Hindlimb muscle (tissue), 1 donor: ENCODE measurements at regions not wholly inside any gene's neighbourhood (a gene's known extent, or its start where the extent isn't known, plus 50 kb on each side); places are given as distances from the start of the nearest gene placed in this dataset.
"Not testable (repeated sequence)": the region's sequence is repeated elsewhere in the genome, so short reads cannot be mapped to it uniquely, and the experiment has no call there.

Experiments used
- DNase-seq: peaks from one replicate; pipeline ENCODE4 v3.0.0-alpha.2; 2013

DNA sequence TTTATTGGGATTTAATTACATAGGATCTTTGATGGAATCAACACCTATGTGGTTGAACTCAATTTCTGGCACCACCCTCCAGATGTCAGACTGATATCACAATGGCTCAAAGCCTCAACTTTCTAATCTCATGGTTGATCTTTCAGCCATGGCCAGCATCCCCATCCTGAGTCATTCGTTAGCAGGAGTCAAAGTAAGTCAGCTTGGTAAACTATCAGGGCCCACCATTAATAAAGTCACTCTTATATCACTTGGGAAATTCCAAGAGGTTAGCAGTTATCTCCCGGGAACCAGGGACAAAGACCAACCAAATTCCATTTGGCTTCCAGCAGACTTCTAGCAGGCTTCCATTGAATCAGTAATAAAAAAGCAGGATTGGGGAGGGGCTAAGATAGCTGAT, 50.7 kb upstream of the TNFSF4 start:
- DNase-seq = no peak

DNA sequence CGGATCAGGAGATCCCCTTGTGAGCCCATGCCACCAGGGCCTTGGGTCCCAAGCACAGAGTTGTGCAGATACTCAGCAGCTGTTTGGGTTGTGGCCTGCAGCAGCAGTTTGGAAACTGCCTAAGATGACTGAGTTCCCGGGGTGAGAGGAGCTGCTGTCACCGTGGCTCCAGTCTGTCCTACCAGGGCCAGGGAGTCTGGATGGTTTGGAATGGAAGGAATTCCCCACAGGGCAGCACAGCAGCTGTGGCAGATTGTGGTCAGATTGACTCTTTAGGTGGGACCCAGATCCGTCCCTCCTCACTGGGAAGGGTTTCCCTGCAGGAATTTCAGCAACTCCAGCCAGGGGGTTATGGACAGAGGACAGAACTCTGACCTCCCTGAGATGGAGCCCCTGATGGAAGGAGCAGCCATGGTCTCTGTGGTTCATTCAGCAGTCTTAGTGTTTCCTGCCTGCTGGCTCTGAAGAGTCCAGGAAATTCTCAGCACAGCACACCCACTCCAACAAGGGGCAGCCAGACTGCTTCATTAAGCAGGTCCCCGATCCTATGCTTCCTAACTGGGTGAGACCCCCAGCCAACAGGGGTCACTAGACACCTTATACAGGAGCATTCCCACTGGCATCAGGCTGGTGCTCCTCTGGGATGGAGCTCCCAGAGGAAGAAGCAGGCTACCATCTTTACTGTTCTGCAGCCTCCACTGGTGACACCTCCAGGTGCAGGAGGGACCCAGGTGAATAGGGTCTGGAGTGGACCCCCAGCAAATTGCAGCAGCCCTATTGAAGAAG, 51.5 kb upstream of the TNFSF4 start:
- no peak for DNase-seq

DNA sequence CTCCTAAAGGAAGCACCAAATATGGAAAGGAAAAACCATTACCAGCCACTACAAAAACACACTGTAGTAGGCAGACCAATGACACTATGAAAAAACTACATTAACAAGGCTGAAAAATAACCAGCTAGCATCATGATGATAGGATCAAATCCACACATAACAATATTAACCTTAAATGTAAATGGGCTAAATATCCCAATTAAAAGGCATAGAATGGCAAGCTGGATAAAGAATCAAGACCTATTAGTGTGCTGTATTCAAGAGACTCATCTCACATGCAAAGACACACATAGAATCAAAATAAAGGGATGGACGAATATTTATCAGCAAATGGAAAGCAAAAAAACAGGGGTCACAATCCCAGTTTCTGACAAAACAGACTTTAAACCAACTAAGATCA, 53.2 kb upstream of the TNFSF4 start:
- DNase-seq = not testable (repeated sequence)

DNA sequence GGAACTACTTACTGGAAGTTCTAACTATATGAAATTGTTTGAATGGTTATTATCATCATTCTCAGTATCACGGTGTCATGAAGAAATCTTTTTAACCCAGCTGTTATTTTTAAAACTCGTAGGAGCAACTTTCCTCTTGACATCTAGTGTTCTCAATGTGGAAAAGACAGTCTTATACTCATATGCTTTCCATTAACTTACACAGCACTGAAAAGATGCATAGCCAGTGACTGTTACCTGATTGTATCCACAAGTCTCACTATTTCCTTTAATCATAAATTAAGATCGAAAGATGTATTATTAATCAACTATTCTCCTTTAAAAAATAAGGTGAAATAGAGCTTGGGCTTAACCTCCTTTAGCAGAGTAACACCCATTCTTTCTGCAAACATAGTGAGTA, 59.7 kb upstream of the TNFSF4 start:
- no peak for DNase-seq

DNA sequence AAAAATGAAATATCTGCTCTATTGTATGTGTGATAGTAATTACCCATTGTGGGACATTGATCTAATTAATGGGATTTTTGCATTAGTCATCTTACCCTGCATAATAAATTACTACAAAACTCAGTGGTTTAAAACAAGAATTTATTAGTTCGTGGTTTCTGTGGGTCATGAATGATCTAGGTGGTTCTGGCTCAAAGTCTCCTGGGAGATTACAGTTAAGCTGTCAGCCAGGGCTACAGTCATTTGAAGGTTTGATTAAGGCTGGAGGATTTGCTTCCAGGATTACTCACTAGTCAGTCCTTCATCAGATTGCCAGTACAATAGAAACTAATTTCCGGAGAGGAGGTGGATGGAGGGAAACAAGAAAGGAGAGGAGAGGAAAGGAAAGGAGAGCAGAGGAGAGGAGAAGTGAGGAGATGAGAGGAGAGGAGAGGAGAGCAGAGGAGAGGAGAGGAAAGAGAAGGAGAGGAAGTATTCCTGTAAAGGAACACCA, 60.4 kb upstream of the TNFSF4 start:
- no peak for DNase-seq

DNA sequence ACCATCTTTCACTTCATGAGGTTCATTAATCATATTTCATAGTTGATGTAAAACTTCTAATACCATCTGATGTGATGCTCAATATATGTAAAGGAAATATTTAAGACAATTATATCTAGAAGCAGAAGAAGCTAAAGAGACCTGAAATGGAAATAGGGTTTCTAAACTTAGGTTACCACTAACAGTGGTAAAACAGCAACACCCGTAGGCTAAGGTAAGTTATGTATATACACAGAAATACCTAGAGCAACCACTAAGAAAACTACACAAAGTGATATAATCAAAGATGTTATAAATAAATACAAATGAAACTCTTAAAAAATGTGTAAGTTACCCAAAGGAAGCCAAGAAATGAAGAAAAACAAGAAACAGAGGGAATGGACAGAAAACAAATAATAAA, 61.1 kb upstream of the TNFSF4 start:
- DNase-seq = no peak

DNA sequence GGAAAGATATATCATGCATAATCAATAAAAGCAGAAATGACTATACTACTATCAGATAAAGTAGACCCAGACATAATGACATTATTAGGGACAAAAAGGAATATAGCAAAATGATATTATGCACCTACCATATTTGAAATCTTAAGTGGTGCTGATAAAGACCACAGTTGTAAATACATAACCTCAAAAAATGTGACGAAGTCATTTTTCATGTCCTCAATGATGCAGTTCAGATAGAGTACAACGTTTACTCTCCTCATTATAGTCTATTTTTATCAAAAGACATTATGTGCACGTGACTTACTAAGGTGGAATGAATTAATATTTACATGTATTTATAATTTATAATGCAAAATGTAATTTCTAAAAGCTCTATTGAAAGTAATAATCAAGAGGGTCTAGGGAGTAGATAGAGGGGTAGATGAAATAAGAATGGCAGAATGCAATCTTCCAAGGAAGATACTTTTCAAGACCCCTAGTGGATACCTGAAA, 61.7 kb upstream of the TNFSF4 start:
- no peak for DNase-seq

DNA sequence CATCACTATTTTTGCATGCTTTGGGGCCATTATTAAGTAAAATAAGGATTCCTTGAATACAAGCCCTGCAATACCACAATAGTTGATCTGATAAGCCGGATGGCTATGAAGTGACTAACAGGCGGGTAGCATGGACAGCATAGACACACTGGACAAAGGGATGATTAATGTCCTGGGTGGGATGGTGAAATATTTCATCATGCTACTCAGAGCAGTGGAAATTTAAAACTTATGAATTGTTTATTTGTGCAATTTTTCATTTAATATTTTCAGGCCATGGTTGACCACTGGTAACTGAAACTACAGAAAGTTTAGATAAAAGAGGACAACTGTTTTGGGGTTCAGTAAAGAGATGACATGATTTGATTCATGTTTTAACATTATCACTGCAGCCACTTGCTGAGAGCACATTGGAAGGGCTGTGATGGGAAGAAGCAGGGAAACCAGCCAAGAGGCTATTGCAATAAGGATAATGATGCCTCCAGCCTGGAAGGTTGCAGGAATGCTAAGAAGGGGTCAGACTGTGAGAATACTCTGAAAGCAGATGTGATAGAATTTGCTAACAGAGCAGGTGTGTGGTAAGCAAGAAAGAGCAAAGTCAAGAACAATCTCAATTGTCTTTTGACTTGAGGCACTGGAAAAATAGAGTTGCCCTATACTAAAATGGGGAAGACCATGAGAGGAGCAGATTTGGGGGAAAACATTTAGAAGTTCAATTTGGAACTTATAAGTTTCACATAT, 62.5 kb upstream of the TNFSF4 start:
- no peak for DNase-seq

DNA sequence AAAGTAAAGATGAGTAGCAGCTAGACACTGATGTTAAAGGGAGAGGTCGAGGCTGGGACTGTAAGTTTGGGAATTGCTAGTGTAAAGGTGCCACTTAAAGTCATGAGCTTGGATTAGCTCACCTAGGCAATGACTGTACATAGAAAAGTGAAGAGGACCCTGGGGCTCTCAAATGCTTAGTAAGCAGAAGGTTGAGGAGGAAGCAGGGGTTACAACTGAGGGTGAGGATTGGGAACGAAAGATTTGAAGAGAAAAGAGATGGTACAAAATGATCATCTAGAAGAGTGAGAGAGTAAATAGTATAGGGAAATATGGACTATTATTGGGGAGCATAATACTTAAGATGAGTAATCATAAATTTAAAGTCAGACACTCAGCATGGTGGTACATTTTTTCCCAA, 63.1 kb upstream of the TNFSF4 start:
- no peak for DNase-seq

DNA sequence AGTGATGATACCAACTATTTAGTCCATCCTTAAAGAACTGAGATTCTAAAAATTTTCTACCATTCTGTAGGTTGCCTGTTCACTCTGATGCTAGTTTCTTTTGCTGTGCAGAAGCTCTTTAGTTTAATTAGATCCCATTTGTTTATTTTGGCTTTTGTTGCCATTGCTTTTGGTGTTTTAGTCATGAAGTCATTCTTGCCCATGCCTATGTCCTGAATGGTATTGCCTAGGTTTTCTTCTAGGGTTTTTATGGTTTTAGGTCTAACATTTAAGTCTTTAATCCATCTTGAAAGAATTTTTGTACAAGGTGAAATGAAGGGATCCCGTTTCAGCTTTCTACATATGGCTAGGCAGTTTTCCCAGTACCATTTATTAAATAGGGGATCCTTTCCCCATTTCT, 63.9 kb upstream of the TNFSF4 start:
- DNase-seq = not testable (repeated sequence)

DNA sequence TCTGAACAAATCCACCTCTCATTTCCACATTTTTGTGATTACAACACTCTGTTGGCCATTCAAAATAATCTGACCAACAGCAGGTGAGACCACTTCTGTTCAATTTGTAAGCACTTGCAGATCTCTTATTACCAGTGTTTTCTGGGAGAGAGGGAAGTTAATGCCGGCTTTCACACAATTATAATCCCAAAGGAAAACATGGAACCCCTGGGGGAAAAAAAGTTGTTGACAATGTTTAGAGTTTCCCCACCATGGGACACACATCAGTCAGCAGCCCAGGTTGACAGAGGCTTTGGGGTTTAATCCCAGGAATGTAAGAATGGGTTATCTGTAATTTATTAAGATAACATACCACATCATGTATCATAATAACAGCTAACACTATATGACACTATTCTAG, 68.4 kb upstream of the TNFSF4 start:
- DNase-seq = no peak

DNA sequence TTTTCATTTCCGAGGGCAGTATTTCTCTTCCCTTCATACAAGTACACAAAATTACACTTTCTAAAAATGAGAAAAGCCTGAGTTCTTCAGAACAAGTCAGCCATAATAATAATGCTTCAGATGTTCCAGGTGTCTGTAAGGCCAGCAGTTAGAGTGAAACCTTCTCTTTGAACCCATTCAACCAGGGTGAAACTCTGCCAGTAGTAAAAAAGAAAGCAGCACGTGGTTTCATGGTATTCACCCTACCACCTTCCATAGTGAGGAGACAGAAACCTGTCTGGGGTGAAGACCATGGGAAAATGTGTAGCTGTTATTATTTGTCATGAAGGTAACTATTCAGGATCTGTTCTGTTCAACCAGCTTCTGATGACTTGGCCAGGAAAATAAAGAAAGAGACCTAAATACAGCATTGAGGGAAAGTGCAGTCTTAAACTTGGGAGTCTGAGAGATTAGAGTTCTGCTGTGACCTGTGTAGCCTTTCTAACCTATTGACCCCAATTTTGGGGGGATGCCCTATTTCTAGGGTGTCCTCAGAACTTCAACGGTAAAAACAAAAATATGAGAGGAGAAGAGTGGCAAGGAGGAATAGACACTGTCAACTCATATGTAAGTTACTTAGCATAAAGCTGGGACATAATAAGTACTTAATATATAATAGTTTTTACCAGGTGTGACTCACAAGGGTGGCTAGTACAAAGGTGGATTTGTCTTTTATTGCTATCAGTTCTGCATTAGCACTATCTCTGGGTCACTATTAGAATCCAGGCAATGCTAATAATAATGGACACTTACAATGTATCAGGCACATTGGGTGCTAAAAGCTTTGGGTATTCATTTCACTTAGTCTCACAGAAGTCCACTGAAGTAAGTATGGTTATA, 70.0 kb upstream of the TNFSF4 start:
- no peak for DNase-seq

DNA sequence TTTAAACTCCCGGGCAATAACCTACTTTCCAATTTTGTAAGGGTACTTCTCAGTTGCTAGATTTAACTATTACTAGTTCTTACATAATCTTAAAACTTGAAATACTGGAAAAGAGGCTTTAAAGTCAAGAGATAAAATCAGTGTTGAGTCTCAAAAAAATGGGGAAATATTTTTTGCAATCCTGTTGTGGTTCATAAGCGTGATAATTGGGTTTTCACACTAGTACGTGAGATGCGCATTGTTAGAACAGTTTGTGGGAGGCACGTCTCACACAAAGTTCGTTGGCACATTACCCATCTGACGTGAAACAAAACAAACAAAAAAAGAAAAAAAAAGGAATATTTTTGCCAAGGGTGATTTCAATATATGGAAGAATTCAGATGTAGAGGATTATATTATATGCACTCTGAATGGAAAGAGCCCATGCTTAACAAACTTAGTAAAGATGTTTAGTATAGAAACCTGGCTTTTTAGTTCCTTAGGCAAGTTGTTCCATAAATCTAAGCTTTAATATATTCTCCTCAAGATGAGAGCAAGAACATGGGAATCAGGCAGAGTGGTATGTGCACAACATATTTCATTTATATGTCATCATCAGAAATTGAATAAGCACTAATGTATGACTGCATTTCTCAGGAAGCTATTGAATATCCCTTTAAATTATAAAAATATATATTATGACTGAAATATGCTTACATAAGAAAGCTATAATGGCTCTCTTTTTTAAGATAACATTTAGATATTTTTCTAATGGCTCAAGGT, 73.9 kb upstream of the TNFSF4 start:
- no peak for DNase-seq

DNA sequence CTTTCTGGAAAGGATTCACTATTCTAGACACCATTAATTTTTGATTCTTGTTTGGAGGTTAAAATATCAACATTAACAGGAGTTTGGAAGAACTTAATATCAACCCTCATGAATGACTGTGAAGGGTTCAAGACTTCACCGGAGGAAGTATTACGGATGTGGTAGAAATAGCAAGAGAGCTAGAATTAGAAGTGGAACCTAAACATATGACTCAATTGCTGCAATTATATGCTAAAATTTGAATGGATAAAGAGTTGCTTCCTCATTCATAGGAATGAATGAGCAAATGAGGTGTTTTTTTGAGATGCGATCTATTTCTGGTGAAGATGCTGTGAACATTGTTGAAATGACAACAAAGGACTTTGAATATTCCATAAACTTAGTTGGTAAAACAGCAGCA, 77.9 kb upstream of the TNFSF4 start:
- DNase-seq = no peak

DNA sequence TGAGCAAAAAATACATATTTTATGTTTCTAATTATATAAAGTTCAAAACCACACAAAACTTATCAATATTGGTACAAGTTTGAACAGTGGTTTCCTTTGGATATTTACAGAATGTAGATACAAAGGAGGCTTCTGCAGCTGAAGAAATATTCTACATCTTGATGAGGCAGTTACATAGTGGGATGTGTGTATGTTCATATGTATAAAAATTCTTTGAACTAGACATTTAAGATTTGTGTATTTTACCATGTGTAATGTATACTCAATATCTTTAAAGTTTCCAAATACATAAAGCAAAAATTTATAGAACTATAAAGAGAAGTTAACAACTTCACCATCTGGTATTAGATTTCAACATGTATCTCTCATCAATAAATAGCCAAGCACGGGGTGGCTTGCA, 80.7 kb upstream of the TNFSF4 start:
- DNase-seq = no peak

DNA sequence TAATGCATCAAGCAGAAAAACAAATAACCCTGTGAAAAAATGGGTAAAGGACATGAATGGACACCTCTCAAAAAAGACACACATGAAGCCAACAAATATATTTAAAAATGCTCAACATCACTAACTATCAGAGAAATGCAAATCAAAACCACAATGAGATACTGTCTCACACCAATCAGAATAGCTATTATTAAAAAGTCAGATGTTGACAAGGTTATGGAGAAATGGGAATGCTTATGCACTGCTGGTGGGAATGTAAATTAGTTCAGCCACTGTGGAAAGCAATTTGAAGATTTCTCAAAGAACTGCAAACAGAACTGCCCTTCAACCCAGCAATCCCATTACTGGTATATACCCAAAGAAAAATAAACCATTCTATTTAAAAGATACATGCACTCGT, 86.6 kb upstream of the TNFSF4 start:
- no peak for DNase-seq

DNA sequence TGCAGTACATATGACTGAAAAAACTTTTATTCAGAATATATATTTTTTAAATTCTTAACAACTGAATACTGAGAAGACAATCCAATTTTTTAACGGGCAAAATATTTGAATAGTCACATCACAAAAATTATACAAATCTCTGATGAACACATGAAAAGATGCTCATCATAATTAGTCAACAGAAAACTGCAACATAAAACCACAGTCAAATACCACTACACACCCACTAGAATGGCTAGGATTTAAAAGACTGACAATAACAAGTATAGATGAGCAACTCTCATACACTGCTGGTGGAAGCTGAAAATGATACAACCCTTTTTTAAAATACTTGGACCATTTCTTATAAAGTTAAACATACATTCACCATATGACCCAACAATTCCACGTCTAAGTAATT, 87.7 kb upstream of the TNFSF4 start:
- DNase-seq = no peak

DNA sequence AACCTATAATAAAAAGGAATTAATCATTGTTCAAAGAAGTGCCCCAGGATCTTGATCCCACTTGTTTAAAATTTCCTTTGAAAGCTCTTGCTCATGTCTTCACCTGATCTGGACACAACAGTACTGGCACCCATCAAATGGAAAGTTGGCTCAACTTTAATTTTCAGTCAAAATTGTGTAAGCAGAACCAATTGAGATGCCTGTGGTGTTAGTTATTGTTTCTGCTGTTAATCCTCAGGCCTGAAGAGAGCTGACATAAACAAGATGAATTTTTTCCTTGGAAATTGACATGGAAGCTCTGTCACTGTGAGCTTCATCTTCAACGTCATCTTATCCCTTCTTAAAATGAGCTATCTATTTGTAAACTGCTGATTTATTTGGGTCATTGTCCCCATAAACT, 88.3 kb upstream of the TNFSF4 start:
- DNase-seq = no peak

DNA sequence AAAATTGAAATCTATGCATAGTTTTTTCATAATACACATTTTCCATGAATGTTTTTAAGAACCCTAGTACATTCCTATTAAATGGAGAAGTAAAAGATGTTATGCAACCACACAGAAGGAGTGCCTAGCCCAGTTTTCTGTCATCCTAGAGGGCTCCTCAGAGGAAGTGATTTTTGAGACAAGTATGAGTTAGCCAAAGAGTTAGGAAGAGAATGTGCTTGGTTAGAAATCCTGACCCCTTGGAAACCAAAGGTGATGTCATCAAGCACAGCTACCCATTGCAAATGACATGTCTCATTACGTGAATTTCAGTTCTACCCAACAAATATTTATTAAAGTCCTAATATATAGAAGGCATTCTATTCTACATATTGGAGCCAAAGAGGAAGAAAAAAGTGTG, 88.9 kb upstream of the TNFSF4 start:
- DNase-seq = no peak

DNA sequence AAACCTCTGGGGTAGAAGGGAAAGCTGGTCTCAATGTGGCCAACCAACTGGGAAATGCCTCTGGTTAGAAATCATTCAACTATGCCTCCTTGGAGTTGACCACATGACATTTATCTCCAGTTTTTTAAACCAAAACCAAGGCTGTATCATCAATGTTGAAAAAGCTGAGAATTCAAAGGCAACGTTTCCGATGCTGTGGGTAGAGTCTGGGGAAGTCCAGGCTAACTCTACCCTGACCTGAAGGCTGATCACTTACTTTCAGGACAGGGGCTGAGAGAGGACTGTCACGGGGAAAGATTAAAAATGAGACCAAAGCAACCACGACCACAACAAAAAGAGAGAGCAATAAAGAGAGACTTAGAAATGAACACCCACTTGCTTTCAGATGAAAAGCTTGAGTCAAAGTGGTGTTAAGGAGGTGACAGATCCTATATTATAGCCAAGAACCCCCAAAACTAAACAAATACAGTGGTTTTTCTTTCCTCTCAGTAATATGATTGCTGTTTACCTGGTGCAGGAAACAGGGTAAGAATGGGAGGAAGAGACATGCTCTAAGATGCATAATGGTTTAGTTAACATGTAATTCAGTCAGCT, 90.8 kb upstream of the TNFSF4 start:
- DNase-seq = no peak
